HepG2 (cell line): ENCODE measurements at regions not wholly inside any gene's neighbourhood (a gene's known extent, or its start where the extent isn't known, plus 50 kb on each side); places are given as distances from the start of the nearest gene placed in this dataset.

Source experiments
- ATAC-seq: fragments of 200-7000 bp; cut with Tn5 transposase; 3 replicates; pipeline ENCODE4 v1.9.1; 2020; ENCODE audit warnings: mild to moderate bottlenecking, moderate library complexity
- BruUV-seq: library from RNA; stranded (reverse); fragments of 400-500 nt; replicated peaks from 2 replicates; lab custom pipeline; 2021; lab: Mats Ljungman, UMichigan
- CTCF ChIA-PET: fragments of 300-600 bp; formaldehyde crosslinking; extraction: SDS; loops from one replicate; lab custom pipeline; 2021; ENCODE audit warnings: low total read pairs, inconsistent platforms, low intra/inter-chr PET ratio; lab: Yijun Ruan, JAX
- POLR2A ChIA-PET: fragments of 350-600 bp; sonication (Branson Sonifier 250); formaldehyde crosslinking; loops from one replicate; lab custom pipeline; 2020; ENCODE audit warnings: antibody characterized with exemption, inconsistent platforms; lab: Yijun Ruan, JAX
- DNase-seq: peaks from one replicate; pipeline ENCODE4 v3.0.0-alpha.2; 2015; ENCODE audit warnings: low spot score
- FAIRE-seq: peaks from 3 replicates; lab custom pipeline; 2011; peaks lifted over from hg19 to GRCh38; lab: Jason Lieb, UNC
- H2AFZ ChIP-seq: one replicate; pipeline ENCODE4 v1.6.1; 2011; ENCODE audit warnings: low read length, inconsistent platforms
- H3K27ac ChIP-seq: fragments of 300-600 bp; 3 replicates; pipeline ENCODE4 v1.8.0; 2011; ENCODE audit warnings: mixed run types, mild to moderate bottlenecking, mixed read lengths, low read length, inconsistent platforms; ENCODE audit not compliant: insufficient read depth; ENCODE audit errors: extremely low read length
- H3K27me3 ChIP-seq, 2 experiments: fragments of 200-600 bp in 1 of 2; 2 replicates in 1 of 2; 3 replicates in 1 of 2; pipeline versions ENCODE4 v1.6.0 to v1.8.0; 2011; ENCODE audit warnings: low read length in 2 of 2, mild to moderate bottlenecking in 2 of 2, moderate library complexity in 2 of 2, inconsistent platforms in 1 of 2; ENCODE audit not compliant: insufficient read depth in 2 of 2, control insufficient read depth in 1 of 2
- H3K36me3 ChIP-seq, 2 experiments: fragments of 200-600 bp in 1 of 2; replicated peaks in 1 of 2; 2 replicates in 1 of 2; 3 replicates in 1 of 2; pipeline versions ENCODE4 v1.5.1 to v1.8.0; 2011; ENCODE audit warnings: low read length in 2 of 2, inconsistent platforms in 1 of 2; ENCODE audit not compliant: insufficient read depth in 2 of 2, control insufficient read depth in 1 of 2
- H3K4me1 ChIP-seq: 2 replicates; pipeline ENCODE4 v1.5.1; 2012; ENCODE audit warnings: low read length, inconsistent platforms; ENCODE audit not compliant: insufficient read depth
- H3K4me2 ChIP-seq: 2 replicates; pipeline ENCODE4 v1.6.0; 2011; ENCODE audit warnings: low read depth, low read length, inconsistent platforms
- H3K4me3 ChIP-seq, 3 experiments: fragments of 200-600 bp in 1 of 3; sonication (generic), shearing (Covaris generic) in 1 of 3; replicated peaks in 1 of 3; 2 replicates each; pipeline ENCODE4 v1.5.1; 2011 to 2016; ENCODE audit warnings: low read length in 3 of 3, inconsistent platforms in 2 of 3, low read depth in 2 of 3, mild to moderate bottlenecking in 2 of 3, control low read depth in 1 of 3, mixed read lengths in 1 of 3; ENCODE audit not compliant: insufficient read depth in 1 of 3
- H3K79me2 ChIP-seq: one replicate; pipeline ENCODE4 v1.6.1; 2011; ENCODE audit warnings: low read length, inconsistent platforms; ENCODE audit not compliant: insufficient read depth
- H3K9ac ChIP-seq: 2 replicates; pipeline ENCODE4 v1.6.0; 2011; ENCODE audit warnings: mild to moderate bottlenecking, low read depth, low read length, inconsistent platforms; ENCODE audit not compliant: insufficient read depth
- H3K9me3 ChIP-seq: 2 replicates; pipeline ENCODE4 v1.5.1; 2012; ENCODE audit warnings: mild to moderate bottlenecking, low read length
- H4K20me1 ChIP-seq: 2 replicates; pipeline ENCODE4 v1.6.0; 2011; ENCODE audit warnings: inconsistent platforms, mild to moderate bottlenecking, low read length, moderate library complexity; ENCODE audit not compliant: insufficient read depth
- CREM ChIP-seq, 2 experiments: sonication (generic) in 1 of 2; formaldehyde crosslinking in 1 of 2; IDR thresholded peaks; 2 replicates each; pipeline versions ENCODE4 v1.4.0 to v1.6.1; 2016 to 2020; ENCODE audit warnings: antibody characterized with exemption in 1 of 2, mild to moderate bottlenecking in 1 of 2, missing genetic modification reagents in 1 of 2
- KLF9 ChIP-seq: IDR thresholded peaks from 2 replicates; pipeline ENCODE4 v1.6.1; 2016; ENCODE audit warnings: low read depth
- MBD4 ChIP-seq: IDR thresholded peaks from 2 replicates; pipeline ENCODE4 v1.6.1; 2012; ENCODE audit warnings: low read length, inconsistent platforms, borderline replicate concordance
- NR2F1 ChIP-seq, 2 experiments: fragments of 450-650 bp in 1 of 2; formaldehyde crosslinking in 1 of 2; IDR thresholded peaks; 2 replicates each; pipeline versions ENCODE4 v1.5.0 to v1.6.1; 2016 to 2020; ENCODE audit warnings: mild to moderate bottlenecking in 1 of 2, missing compliant biosample characterization in 1 of 2, missing genetic modification reagents in 1 of 2, moderate library complexity in 1 of 2
- SYNCRIP ChIP-seq: fragments of 200-400 bp; formaldehyde crosslinking; IDR thresholded peaks from 2 replicates; pipeline ENCODE4 v1.6.1; 2018; ENCODE audit warnings: mild to moderate bottlenecking, low read depth, low read length; ENCODE audit not compliant: insufficient read depth
- ZNF652 ChIP-seq: IDR thresholded peaks from 2 replicates; pipeline ENCODE4 v1.6.1; 2016; ENCODE audit warnings: low read depth, borderline replicate concordance
- WGBS: methylation state at CpG from one replicate; pipeline ENCODE4 v1.1.6; 2017; ENCODE audit warnings: low lambda C conversion rate; 5-methylcytosine and 5-hydroxymethylcytosine counted together
- in situ Hi-C: cut with HindIII; loops from 2 replicates; pipeline ENCODE4 v1.10.0; 2017; ENCODE audit warnings: low pct_unique_long_range_greater_than_20kb; ENCODE audit not compliant: extremely low pct_ligation_motif_present
- intact Hi-C: fragments of 100-400 bp; cut with micrococcal nuclease; formaldehyde crosslinking; loops from one replicate; pipeline ENCODE4 v1.10.0; 2022; ENCODE audit not compliant: unreplicated experiment
- TF ChIP-seq, protein P1 (sequence below): IDR thresholded peaks from 2 replicates; pipeline ENCODE4 v1.4.0; 2020; ENCODE audit warnings: mild to moderate bottlenecking, missing genetic modification reagents

DNA sequence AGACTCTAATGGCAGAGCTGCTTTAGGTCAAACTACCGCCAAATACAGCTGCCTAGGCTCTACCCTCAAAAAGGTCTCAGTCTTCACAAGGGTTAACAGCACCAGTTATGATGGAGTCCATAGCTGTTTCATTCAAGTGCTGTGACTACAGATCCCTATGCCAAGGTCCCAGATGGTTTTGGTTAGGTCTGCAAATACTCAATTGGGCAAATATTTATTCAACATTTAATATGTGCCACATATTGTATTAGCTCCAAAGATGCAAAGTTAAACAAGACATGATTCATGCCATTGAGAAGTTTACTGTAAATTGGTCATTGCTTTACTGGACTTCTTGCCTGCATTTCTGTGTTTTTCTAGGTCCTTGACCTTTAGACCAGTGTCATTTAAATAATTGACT lies 55.8 kb upstream of the TFAP2D start:
- 0% methylated on average over 1 of the region's 1 CpG for WGBS
- Histone ChIP-seq H3K4me3 (no peak overlapping the region), H3K27ac (no peak overlapping the region), H3K79me2 (no peaks in the 10 kb centered on the region), H3K4me2 (no peak overlapping the region), H3K9me3 (no peaks in the 10 kb centered on the region), H2AFZ (no peak overlapping the region), H4K20me1 (no peaks in the 10 kb centered on the region), H3K36me3 (no peaks in the 10 kb centered on the region), H3K27me3 (no peaks in the 10 kb centered on the region), H3K4me1 (peaks cover 6% of the 10 kb centered on the region; the same call in 1 of the 2 replicates), H3K9ac (no peak overlapping the region)
- DNase-seq (no peak), ATAC-seq (no peak; the same call in 2 of the 3 replicates), FAIRE-seq (no peak)
- ChIA-PET POLR2A (no interaction called here), CTCF (interaction anchor here (3.0 kb wide), 1 partner anchor 134 kb away, joined by 14 read pairs; no protein-coding TSS in a partner anchor)
- in situ Hi-C loops (loop anchor here (10.0 kb wide), 1 partner anchor 127 kb away; no protein-coding TSS in a partner anchor), intact Hi-C loops (no loop called here)
- no TSS peak for BruUV-seq
- TF ChIP-seq MBD4 (peak; percentile 43; the same call in 1 of the 2 replicates), SYNCRIP (no peak), CREM (IDR thresholded peaks at IDR 0.05) (no peak), CREM (CRISPR knock-in tag; IDR thresholded peaks at IDR 0.05) (no peak), NR2F1 (CRISPR knock-in tag; IDR thresholded peaks at IDR 0.05) (0 out of 4 replicates have a peak, but pooled peaks of 1 of the 2 experiments have one; percentile 14), KLF9 (CRISPR knock-in tag) (no peak), ZNF652 (CRISPR knock-in tag) (peak; percentile 51; the same call in 1 of the 2 replicates)
- TF ChIP-seq, protein P1, sequence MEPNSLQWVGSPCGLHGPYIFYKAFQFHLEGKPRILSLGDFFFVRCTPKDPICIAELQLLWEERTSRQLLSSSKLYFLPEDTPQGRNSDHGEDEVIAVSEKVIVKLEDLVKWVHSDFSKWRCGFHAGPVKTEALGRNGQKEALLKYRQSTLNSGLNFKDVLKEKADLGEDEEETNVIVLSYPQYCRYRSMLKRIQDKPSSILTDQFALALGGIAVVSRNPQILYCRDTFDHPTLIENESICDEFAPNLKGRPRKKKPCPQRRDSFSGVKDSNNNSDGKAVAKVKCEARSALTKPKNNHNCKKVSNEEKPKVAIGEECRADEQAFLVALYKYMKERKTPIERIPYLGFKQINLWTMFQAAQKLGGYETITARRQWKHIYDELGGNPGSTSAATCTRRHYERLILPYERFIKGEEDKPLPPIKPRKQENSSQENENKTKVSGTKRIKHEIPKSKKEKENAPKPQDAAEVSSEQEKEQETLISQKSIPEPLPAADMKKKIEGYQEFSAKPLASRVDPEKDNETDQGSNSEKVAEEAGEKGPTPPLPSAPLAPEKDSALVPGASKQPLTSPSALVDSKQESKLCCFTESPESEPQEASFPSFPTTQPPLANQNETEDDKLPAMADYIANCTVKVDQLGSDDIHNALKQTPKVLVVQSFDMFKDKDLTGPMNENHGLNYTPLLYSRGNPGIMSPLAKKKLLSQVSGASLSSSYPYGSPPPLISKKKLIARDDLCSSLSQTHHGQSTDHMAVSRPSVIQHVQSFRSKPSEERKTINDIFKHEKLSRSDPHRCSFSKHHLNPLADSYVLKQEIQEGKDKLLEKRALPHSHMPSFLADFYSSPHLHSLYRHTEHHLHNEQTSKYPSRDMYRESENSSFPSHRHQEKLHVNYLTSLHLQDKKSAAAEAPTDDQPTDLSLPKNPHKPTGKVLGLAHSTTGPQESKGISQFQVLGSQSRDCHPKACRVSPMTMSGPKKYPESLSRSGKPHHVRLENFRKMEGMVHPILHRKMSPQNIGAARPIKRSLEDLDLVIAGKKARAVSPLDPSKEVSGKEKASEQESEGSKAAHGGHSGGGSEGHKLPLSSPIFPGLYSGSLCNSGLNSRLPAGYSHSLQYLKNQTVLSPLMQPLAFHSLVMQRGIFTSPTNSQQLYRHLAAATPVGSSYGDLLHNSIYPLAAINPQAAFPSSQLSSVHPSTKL (CRISPR knock-in tag) = 0 out of 2 replicates have a peak, but pooled peaks have one; percentile 13
